Astrocyte (in vitro differentiated cells and primary cell): ENCODE measurements at regions not wholly inside any gene's neighbourhood (a gene's known extent, or its start where the extent isn't known, plus 50 kb on each side); places are given as distances from the start of the nearest gene placed in this dataset.

ENCODE experiments used
- DNase-seq: peaks from one replicate; pipeline ENCODE4 v3.0.0-alpha.2; 2010; ENCODE audit warnings: low read depth
- FAIRE-seq: peaks from 2 replicates; lab custom pipeline; 2011; peaks lifted over from hg19 to GRCh38; lab: Jason Lieb, UNC
- H2AFZ ChIP-seq: 2 replicates; pipeline ENCODE4 v1.6.0; 2012; ENCODE audit warnings: low read depth, low read length, inconsistent platforms
- H3K27ac ChIP-seq: 2 replicates; pipeline ENCODE4 v1.5.1; 2011; ENCODE audit warnings: low read depth, low read length, inconsistent platforms
- H3K27me3 ChIP-seq: 2 replicates; pipeline ENCODE4 v1.6.0; 2011; ENCODE audit warnings: low read length, inconsistent platforms; ENCODE audit not compliant: insufficient read depth
- H3K36me3 ChIP-seq: 2 replicates; pipeline ENCODE4 v1.5.1; 2011; ENCODE audit warnings: low read length, inconsistent platforms; ENCODE audit not compliant: insufficient read depth
- H3K4me1 ChIP-seq: 2 replicates; pipeline ENCODE4 v1.5.1; 2011; ENCODE audit warnings: low read length, inconsistent platforms; ENCODE audit not compliant: insufficient read depth
- H3K4me2 ChIP-seq: 2 replicates; pipeline ENCODE4 v1.6.0; 2012; ENCODE audit warnings: low read length, inconsistent platforms
- H3K4me3 ChIP-seq: 2 replicates; pipeline ENCODE4 v1.5.1; 2011; ENCODE audit warnings: low read depth, mild to moderate bottlenecking, low read length, inconsistent platforms; ENCODE audit not compliant: insufficient read depth
- H3K79me2 ChIP-seq: 2 replicates; pipeline ENCODE4 v1.6.0; 2012; ENCODE audit warnings: mild to moderate bottlenecking, low read length, inconsistent platforms; ENCODE audit not compliant: insufficient read depth
- H3K9ac ChIP-seq: 2 replicates; pipeline ENCODE4 v1.6.0; 2012; ENCODE audit warnings: mild to moderate bottlenecking, low read length, inconsistent platforms
- H3K9me3 ChIP-seq: 2 replicates; pipeline ENCODE4 v1.5.1; 2012; ENCODE audit warnings: low read depth, mild to moderate bottlenecking, low read length, inconsistent platforms; ENCODE audit not compliant: insufficient read depth
- H4K20me1 ChIP-seq: 2 replicates; pipeline ENCODE4 v1.6.0; 2012; ENCODE audit warnings: low read length, inconsistent platforms; ENCODE audit not compliant: insufficient read depth
- H3K27ac Mint-ChIP-seq: one replicate; pipeline ENCODE4 v1.8.0; 2021; ENCODE audit warnings: mild to moderate bottlenecking, mixed read lengths; ENCODE audit not compliant: unreplicated experiment
- H3K27me3 Mint-ChIP-seq: one replicate; pipeline ENCODE4 v1.8.0; 2021; ENCODE audit warnings: low read depth, mixed read lengths; ENCODE audit not compliant: unreplicated experiment
- H3K36me3 Mint-ChIP-seq: one replicate; pipeline ENCODE4 v1.8.0; 2021; ENCODE audit warnings: low read depth, mixed read lengths; ENCODE audit not compliant: unreplicated experiment
- H3K4me1 Mint-ChIP-seq: one replicate; pipeline ENCODE4 v1.8.0; 2021; ENCODE audit warnings: low read depth, mixed read lengths; ENCODE audit not compliant: unreplicated experiment
- H3K4me3 Mint-ChIP-seq: one replicate; pipeline ENCODE4 v1.8.0; 2021; ENCODE audit warnings: mild to moderate bottlenecking, moderate library complexity, mixed read lengths; ENCODE audit not compliant: unreplicated experiment
- H3K9me3 Mint-ChIP-seq: one replicate; pipeline ENCODE4 v1.8.0; 2021; ENCODE audit warnings: mild to moderate bottlenecking, mixed read lengths; ENCODE audit not compliant: unreplicated experiment
- EZH2 ChIP-seq: IDR thresholded peaks from 2 replicates; pipeline ENCODE4 v1.6.1; 2012; ENCODE audit warnings: mild to moderate bottlenecking, low read length, inconsistent platforms; ENCODE audit not compliant: insufficient read depth
- TF ChIP-seq, protein P1 (sequence below): IDR thresholded peaks from 2 replicates; pipeline ENCODE4 v1.5.1; 2011; ENCODE audit warnings: low read depth, mild to moderate bottlenecking, inconsistent platforms, low read length, moderate library complexity; ENCODE audit not compliant: insufficient read depth

DNA sequence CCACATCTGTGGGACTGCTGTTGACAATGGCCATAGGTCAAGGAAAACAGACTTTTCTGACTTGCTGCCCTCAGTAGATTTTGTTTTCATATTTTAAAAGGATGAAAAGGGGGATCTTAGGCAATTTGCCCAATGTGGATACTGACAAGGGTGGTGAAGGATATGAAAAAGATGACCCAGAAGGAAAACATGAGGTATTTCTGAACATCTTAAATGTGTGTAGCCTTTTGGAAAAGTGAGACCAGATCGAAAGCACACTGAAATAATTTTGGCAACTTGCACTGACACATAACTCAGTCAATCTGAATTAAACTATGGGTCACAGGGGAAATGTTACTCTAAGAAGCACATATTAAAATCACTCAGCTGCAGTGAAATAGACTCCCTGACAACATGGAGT is 1793.0 kb upstream of the ACO1 start:
- Mint-ChIP-seq H3K27me3 (no peaks in the 10 kb centered on the region), H3K4me1 (no peaks in the 10 kb centered on the region), H3K4me3 (no peak overlapping the region), H3K36me3 (no peaks in the 10 kb centered on the region), H3K9me3 (no peaks in the 10 kb centered on the region), H3K27ac (no peak overlapping the region)
- H2AFZ ChIP-seq = no peak overlapping the region
- no peaks in the 10 kb centered on the region for H3K27me3 ChIP-seq
- no peak overlapping the region for H3K4me3 ChIP-seq
- H3K9ac ChIP-seq = no peak overlapping the region
- DNase-seq (no peak), FAIRE-seq (no peak)
- no peak for TF ChIP-seq EZH2
- TF ChIP-seq, protein P1, sequence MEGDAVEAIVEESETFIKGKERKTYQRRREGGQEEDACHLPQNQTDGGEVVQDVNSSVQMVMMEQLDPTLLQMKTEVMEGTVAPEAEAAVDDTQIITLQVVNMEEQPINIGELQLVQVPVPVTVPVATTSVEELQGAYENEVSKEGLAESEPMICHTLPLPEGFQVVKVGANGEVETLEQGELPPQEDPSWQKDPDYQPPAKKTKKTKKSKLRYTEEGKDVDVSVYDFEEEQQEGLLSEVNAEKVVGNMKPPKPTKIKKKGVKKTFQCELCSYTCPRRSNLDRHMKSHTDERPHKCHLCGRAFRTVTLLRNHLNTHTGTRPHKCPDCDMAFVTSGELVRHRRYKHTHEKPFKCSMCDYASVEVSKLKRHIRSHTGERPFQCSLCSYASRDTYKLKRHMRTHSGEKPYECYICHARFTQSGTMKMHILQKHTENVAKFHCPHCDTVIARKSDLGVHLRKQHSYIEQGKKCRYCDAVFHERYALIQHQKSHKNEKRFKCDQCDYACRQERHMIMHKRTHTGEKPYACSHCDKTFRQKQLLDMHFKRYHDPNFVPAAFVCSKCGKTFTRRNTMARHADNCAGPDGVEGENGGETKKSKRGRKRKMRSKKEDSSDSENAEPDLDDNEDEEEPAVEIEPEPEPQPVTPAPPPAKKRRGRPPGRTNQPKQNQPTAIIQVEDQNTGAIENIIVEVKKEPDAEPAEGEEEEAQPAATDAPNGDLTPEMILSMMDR = no peak
- H3K79me2 ChIP-seq = no peaks in the 10 kb centered on the region
- no peak overlapping the region for H3K4me2 ChIP-seq
- H3K9me3 ChIP-seq = no peaks in the 10 kb centered on the region
- H3K36me3 ChIP-seq = no peaks in the 10 kb centered on the region
- no peaks in the 10 kb centered on the region for H4K20me1 ChIP-seq
- no peak overlapping the region for H3K27ac ChIP-seq
- H3K4me1 ChIP-seq = no peaks in the 10 kb centered on the region

DNA sequence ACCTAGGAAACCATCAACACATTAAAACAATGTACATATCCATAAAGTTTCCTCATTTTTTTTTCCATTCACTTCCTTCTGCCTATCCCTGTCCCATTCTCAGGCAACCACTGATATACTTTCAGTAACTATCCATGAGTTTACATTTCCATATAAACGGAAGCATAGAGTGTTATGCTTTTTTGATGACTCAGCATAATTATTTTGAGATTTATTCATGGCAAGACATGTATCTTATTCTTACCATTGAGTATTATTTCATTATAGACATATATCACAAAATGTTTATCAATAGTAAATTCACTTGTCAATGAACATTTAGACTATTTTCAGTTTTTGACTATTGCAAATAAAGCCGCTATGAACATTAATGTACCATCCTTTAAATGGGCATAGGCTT is 1786.8 kb upstream of the ACO1 start:
- H3K4me1 ChIP-seq = no peaks in the 10 kb centered on the region
- H3K4me3 Mint-ChIP-seq = no peak overlapping the region

DNA sequence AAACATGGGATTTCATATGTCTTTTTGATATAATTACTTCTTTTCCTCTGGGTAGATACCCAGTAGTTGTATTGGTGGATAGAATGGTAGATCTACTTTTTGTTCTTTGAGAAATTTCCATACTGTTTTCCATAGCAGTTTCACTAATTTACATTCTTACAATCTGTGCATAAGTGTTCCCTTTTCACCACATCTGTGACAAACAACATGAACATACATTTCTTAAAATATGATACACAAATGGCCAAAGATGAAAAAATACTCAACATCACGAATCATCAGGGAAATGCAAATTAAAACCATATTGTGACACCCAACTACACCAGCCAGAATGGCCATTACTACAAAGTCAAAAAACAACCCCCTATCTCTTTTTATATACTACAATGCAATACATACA is 1778.5 kb upstream of the ACO1 start:
- Mint-ChIP-seq H3K9me3 (peaks cover 1% of the 10 kb centered on the region), H3K4me3 (no peak overlapping the region), H3K4me1 (peaks cover 11% of the 10 kb centered on the region), H3K36me3 (peaks cover 1% of the 10 kb centered on the region), H3K27ac (no peak overlapping the region), H3K27me3 (no peaks in the 10 kb centered on the region)
- no peak for DNase-seq
- H3K27me3 ChIP-seq = no peaks in the 10 kb centered on the region
- H3K4me1 ChIP-seq = no peaks in the 10 kb centered on the region
- no peak overlapping the region for H2AFZ ChIP-seq
- H3K27ac ChIP-seq = no peak overlapping the region
- H3K36me3 ChIP-seq = no peaks in the 10 kb centered on the region
- FAIRE-seq = no peak
- no peak overlapping the region for H3K4me2 ChIP-seq
- H3K9me3 ChIP-seq = no peaks in the 10 kb centered on the region
- no peak overlapping the region for H3K9ac ChIP-seq
- H3K79me2 ChIP-seq = no peaks in the 10 kb centered on the region
- no peak for TF ChIP-seq EZH2
- TF ChIP-seq, protein P1 = no peak
- H4K20me1 ChIP-seq = no peaks in the 10 kb centered on the region
- no peak overlapping the region for H3K4me3 ChIP-seq

More for the DNA sequence above, 1786.8 kb upstream of the ACO1 start:
- FAIRE-seq (no peak), DNase-seq (no peak)
- Mint-ChIP-seq H3K4me1 (peaks cover 4% of the 10 kb centered on the region), H3K27ac (no peak overlapping the region), H3K9me3 (peaks cover 1% of the 10 kb centered on the region), H3K27me3 (no peaks in the 10 kb centered on the region), H3K36me3 (peaks cover 3% of the 10 kb centered on the region)
- Histone ChIP-seq H3K9ac (no peak overlapping the region), H2AFZ (no peak overlapping the region), H3K9me3 (no peaks in the 10 kb centered on the region), H3K79me2 (no peaks in the 10 kb centered on the region), H4K20me1 (no peaks in the 10 kb centered on the region), H3K27me3 (no peaks in the 10 kb centered on the region), H3K4me2 (no peak overlapping the region), H3K27ac (no peak overlapping the region), H3K4me3 (no peak overlapping the region), H3K36me3 (no peaks in the 10 kb centered on the region)
- no peak for TF ChIP-seq EZH2
- TF ChIP-seq, protein P1 = no peak
